Left forelimb (tissue), 1 donor: ENCODE measurements at regions not wholly inside any gene's neighbourhood (a gene's known extent, or its start where the extent isn't known, plus 50 kb on each side); places are given as distances from the start of the nearest gene placed in this dataset.
A peak's percentile ranks its signal among the peaks of the same experiment; 100 is the strongest.

ENCODE experiments used
- DNase-seq: peaks from one replicate; pipeline ENCODE4 v3.0.0-alpha.2; 2018; ENCODE audit warnings: low spot score

DNA sequence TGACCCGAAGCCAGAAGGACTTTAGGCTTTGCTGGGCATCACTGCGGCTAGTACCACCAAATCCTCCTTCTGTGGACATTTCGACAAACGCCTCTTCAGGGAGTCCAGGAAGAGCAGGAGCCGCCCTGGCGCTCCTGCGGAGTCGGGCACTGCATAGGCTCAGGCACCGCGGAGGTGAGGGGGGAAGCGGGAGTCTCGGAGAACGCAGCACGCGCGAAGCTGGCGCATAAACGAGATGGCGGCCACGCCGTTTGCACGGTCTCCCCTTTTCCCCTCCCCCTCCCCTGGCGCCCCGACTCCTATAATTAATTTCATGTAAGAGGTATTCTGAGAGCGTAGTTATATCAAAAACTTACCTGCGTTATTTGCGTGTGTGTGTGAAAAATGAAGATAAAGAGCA is 137.8 kb upstream of the GAS1 start:
- no peak for DNase-seq

DNA sequence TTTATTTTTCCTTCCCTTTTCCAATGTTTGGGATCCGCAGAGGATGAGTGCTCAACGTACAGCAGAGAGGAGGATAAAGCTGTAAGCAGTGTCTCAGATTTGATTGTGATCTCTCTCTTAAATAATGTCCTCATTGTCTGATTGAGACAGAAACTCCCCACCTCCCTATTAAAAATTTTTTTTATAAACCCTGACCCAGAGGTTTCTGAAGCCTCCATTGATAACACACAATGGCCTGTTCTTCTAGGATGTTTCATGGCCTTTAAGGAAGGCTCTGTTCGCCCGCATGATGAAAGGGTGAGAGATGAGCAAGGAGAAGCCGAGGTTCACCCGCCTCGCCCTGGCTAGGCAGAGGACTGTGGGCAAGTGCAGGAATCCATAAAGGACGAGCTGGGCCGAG is 138.2 kb upstream of the GAS1 start:
- DNase-seq: no peak

DNA sequence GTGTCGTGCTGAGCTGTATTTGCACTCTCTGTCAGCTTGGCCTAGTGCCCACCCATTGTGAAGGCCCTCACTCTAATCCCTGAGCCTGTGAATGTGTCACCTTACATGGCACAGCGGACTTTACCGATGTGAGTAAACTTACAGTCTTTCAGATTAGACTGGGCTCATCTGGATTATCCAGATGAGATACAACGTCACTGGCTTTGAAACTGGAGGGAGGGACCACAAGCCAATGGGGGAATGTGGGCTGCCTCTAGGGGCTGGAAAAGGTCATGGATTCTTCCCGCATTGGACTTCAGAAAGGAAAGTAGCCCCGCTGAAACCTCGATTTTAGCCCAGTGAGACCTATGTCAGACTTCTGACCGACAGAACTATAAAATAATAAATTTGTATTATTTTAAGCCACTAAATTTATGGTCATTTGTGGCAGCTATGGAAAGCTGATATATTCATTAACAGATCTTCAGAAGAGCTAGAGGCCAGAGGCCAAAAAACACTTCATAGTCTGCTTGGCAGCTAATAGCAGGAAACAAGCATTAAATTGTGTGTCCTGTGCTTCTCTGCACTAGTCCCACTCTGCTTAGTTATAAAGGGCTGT is 139.0 kb upstream of the GAS1 start:
- DNase-seq: no peak

DNA sequence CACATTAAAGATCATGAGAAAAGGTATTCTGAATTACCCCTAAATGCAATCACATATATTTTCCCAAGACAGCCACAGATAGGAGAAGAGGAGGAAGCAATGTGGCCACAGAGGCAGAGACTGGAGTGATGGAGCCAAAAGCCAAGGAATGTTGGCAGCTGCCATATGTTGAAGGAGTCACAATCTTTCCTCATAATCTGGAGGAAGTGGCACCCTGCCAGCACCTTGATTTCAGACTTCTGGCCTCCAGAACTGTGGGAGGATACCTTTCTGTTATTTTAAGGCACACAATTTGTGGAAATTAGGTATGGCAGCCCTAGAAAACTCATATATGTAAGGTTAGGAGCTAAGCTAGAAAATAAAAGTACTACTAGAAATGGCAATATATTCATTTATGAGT is 139.9 kb upstream of the GAS1 start:
- no peak for DNase-seq

DNA sequence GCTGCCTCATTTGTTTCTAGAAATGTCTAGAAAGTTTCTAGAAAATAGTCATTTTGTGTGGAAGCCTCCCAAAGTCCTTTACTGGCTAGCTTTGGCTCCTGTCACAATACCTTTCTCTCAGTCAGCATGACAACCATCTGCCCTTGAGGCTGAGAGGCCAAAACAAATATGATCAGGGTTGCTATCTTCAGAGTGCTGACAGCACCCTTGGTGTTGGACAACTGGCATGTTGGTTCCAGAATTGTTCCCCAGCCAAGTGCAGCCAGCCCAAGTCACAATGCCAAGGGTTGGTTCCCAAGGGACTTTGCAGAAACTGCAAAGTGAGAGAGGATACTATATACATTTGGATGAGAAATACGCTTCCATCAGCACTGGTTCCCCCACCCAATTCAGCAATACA is 140.9 kb upstream of the GAS1 start:
- no peak for DNase-seq

DNA sequence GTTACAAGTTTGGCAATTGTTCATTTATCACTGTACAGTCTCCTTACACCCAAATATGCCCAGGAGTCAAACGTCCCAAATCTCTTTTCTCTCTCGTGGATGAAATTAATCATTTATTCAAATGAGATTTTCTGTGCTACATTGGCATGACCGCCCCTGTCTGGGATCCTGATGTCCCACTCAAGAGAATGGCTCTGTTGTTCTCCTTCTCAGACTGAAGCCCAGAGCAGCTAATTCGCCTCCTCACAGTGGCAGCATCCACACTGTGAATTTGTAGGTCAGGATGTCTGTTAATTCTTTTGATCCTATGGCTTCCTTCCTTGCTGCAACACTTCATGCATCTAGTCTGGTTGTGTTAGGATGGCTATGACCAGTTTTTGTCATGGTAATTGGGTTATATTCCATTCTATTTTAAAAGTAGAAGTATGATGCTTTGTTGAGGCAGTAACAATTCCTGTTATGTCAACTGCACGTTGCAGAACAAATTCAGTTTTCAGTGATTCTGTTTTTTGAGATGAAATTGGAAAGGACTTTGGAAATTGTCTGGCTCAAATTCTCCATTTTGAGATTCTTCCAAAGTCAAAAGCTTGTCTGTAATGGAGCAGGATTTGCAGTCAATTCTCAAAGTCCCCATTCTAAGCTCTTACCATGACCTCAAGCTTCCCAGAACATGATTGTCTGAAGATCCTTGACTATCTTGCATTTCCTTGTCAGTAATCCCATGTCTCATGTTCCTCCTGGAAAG is 141.5 kb upstream of the GAS1 start:
- no peak for DNase-seq

DNA sequence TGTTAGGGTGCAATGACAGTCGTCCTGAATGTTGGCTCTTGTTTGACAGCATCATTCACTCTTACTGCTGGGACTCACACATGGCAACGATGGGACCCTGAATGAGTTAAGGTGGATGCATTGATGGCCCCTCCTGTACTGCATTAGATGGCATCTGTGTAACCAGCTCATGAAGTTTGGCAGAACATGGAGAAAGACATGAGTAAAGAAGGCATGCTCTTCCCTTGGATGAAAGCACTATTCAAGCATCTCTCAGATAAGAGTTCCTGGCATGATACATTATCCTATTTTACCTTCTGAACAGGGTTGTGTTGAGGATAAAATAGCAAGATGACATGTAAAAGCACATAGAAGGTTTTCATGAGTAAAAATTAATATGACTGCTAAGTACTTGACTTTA is 142.2 kb upstream of the GAS1 start:
- DNase-seq: no peak

DNA sequence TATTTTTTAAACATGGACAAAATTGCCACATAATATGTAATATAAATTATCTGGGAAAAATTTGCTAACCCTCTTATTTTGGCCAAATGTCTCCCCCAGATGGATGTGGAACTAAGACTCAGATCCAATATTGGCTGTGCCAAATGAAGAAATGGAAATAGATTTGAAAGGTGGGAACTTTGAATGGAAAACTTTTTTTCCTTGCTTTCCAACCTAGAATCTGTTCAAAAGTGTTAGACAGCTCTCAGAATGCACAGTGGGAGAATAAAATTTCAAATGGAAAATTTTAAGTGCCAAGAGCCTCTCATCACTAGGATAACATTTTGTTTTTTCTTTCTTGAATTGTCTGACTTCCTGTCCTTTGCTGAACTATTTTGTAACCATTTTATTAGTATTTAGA is 142.6 kb upstream of the GAS1 start:
- no peak for DNase-seq

DNA sequence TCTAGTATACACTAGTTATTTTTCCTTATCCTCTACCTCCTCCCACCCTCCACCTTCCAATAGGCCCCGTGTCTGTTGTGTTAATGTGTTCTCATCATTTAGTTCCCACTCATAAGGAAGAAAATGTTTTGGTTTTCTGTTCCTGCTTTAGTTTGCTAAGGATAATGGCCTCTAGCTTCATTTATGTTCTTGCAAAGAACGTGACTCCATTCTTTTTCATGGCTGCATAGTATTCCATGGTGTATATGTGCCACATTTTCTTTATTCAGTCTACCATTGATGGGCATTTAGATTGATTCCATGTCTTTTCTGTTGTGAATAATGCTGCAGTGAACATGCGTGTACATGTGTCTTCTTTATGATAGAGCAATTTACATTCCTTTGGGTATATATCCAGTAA is 146.5 kb upstream of the GAS1 start:
- DNase-seq: no peak

DNA sequence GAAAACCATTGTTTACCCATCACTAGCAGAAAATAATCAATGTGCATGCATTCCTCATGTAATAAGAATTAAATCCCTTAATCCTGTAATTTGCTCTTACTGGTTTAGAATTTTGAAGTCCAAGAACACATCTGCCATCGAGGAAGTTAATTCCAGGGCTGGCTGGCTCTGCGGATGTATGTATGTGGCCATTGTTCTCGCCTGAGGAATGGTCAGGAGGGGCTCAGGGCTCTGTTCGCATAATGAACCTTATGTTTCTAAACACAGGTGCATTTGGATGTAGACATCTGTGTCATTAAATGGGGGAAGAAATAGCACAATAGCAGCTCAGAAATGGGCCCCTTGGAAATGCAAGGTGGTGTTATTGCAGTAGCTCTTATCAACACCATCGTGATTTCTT is 148.6 kb upstream of the GAS1 start:
- no peak for DNase-seq

DNA sequence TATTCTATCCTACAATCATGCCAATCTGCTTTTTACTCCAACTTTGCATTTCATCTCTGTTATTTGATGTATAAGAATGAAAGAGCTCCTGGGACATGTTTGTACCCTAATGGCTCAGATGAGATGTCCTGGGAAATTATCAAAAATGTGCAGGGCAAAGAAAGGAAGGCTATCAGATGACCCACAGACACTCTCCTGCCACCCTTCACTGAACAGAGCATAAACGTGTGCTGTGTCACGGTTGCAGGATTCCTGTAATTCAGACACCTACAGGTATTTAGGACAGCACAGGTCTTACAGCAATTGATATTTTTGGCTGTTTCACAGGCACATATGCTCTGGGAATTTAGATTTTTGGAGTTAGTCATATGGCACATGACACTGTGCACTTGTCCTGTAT is 149.2 kb upstream of the GAS1 start:
- no peak for DNase-seq

DNA sequence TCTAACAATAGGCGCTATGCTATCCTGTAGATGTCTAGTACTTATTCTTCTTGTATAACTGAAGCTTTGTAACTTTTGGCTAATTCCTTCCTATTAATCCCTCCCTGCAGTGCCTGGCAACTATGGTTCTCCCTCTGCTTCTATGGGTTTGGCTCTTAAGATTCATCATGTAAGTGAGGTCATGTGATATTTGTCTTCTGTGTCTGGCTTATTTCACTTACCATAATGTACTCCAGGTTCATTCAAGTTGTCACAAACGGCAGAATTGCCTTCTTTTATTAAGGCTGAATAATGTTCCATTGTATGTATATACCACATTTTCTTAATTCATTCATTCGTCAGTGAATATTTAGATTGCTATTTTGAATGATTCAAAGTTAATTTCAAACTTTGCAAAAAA is 149.9 kb upstream of the GAS1 start:
- no peak for DNase-seq

DNA sequence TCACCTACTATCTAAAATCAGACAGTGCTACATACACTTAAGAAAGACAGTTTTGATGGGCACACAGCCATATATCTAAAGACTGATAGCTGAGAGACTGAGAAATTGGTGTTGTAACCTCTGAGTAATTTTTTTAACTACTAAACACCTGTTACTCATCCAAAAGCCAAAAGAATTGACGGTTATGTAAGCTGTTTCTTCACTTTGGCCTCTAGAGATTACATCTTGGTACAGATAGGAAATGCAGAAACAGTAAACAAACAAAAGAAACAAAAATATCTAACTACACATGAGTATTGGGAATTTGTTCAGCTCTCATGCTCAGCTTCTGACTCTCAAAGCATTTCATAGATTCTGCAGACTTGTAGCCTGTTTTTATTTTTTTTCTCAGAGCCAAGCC is 152.1 kb upstream of the GAS1 start:
- DNase-seq: no peak

DNA sequence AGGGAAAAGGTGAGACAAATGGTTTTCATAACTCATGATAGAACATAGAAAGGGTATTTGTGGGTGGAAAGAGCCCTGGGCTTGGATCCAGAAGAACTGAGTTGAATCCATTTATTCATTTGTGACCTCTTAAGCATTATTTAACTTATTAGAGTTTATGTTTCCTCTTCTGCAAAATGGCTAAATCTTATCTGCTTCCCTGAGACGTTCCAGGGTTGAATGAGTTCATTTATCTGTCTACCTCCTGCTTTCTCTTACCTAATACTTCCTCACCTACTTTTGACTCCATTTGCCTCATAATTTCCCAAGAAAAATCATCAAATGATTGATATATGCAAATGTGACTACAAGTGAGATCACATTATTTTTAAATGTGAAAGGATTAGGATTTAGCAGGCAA is 152.7 kb upstream of the GAS1 start:
- no peak for DNase-seq

DNA sequence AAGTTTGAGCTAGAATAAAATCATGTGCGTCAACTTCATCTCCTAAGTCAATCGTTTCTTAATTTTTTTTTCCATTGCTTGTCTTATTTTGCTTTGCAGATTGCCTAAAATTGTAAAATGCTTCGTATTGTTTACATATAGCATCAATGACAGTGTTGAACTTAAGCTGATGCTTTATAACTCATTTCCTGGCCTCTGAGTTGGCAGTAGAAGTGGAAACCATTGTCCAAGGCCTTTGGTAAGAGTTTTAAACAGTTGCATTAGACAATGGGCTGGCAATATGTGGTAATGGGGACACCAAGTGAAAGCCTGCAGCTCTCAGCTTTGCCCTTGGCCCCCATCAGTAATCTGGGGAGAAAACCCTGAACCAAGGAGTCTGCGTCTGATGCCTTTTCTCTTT is 154.8 kb upstream of the GAS1 start:
- no peak for DNase-seq

DNA sequence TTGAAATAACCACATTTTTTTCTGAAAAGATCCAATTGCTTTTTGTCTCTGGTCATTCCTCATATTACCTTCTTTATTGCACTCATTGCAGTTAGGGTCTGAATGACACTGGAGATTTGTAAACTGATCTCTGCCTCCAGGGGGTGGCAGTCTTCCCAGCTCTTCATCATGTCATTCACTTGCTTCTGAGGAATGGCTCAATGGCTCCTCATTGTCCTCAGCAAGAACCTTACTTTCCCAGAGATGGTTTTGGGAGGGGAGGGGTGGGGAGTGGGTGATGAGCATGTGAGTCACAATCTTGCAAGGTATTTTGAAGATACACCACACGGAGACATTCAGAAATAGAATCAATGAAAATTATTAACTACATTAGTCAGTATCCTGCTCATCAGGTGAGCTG is 159.8 kb upstream of the GAS1 start:
- DNase-seq: no peak

DNA sequence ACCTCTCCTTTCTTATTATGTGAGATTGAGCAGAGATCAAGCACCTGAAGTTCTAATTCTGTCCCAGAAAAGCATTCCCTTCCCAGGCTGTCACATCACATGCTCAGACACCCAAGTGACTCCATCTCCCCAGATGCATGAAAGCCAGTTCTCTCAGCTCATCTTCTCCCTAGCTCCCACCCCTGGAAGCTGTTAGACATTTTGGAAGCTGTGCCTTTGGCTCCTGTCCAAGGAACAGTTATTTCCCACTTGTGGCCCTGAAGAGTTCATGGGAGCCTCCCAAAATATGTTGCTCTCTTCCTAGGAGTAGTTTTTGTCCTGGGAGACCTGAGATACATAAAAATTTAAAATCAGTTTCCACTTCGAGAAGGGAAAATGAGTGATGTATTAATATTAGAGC is 161.4 kb upstream of the GAS1 start:
- DNase-seq: peak; percentile 75

DNA sequence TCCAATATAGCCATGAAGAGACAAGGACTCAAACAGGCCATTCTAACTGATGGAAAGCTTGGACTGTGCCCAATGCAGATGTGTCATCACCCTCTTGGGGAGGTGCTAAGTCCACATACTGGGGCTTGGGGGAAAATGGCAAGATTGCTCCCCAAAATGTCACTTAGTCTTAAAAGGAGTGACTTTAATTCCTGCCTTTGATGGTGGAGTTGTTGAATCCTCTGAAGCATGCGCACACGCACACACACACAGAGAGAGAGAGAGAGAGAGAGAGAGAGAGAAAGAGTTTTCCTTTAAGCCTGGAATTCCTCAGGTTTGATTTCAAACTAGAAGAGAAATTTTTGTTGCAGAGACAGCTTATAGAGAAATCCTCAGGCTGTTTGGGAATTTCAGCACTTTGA is 161.9 kb upstream of the GAS1 start:
- no peak for DNase-seq

DNA sequence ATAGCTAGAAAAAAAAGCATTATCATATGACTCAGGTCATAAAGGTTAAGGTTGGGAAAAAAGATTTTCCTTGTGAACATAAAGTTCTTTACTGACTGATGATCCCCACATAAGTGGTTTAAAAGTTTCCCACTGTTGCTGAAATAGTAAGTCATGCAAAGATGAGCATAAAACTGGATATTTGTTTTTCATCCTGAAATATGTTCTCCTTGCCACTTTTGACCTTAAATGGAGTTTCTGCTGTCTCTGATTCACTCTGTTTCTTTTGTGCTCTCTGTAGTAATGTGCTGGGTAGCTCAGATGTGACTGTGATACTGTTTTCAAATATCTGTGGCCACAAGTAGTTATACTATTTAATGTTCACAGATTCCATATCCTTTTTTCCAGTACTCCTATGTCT is 162.5 kb upstream of the GAS1 start:
- DNase-seq: no peak

DNA sequence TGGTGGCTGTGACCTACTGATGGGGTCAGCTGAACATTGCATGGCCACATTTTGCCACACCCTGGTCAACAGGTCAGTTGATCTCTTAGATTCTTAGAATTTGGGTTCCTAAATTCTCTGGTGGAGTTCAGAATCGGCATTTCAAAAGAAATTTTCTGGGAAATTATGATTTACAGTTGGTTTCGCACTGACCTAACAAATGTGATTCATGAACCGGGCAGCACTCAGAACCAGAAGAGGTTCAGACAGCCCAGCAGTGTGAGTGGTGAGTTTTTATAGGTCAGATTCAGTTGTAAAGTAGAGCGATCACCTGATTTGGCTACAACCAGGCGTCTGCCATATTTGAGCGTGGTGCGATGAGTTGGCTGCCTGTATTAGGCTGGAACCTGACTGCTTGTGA is 163.7 kb upstream of the GAS1 start:
- DNase-seq: no peak

DNA sequence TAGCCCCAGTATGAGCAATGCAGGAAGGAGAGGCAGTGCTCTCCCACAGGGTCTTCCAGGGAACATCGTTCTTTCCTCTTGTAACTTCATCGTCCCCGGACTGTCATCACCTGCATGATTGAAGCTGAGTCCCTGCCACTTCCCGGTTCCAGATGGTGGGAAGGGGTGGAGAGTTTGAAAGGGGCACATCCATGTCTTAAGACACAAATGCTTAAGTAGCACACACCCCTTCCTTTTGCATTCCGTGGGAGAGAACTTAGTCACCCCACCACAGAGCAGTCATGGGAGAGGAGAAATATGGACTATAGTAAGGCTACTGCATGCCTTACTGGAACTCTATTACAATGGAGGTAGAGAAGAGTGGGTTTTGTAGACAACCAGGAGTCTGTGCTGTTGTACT is 165.3 kb upstream of the GAS1 start:
- DNase-seq: no peak

DNA sequence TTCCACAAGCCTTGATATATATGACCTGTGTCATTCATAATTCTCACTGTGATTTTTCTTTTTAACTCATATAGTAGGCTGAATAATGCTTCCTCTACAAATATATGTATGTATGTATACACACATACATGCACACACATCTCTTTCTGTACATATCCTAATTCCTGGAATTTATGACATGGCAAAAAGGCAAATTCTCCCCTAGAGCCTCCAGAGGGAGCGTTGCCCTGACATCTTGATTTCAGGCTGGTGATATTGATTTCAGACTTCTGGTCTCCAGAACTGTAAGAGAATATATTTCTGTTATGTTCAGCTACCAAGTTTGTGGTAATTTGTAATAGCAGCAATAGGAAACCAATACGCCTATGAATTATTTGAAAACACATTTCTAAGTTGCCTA is 166.6 kb upstream of the GAS1 start:
- no peak for DNase-seq

DNA sequence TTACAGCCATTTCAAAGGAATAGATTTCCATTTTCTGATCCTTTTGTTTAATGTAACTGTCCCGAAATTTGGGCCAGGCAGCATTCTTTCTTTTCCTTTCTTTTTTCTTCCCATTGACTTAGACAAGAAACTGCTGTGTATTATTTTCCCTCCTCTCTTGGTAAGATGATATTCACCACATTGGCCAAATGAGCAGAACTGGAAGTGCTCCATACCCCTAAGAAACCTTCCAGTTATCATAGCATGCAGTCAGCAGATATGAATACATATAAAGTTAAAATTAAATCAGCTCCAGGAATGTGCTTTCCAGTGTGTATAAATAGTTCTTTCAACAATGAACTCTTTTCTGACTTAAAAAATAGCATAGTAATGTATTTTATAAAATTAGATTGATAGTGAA is 168.5 kb upstream of the GAS1 start:
- no peak for DNase-seq

DNA sequence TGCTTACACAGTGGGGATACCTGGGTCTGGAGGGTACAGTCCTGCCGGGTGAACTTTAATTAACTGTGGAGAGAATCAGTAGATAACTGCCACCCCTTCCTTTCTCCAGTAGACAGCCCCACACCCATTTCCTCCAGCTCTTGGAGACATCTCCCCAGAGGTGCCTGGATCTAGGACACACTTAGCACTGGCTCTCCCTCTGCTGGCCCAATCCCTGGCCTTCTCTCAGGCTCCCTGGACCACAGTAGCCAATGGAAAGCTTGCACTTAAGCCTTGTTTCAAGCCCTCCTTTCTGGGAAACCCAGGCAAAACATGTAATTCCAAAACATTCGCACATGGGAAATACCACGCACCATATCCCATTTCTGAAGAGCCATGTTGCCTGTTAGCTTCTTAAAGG is 169.2 kb upstream of the GAS1 start:
- no peak for DNase-seq
